Transverse colon (tissue), 4 donors: ENCODE measurements at regions not wholly inside any gene's neighbourhood (a gene's known extent, or its start where the extent isn't known, plus 50 kb on each side); places are given as distances from the start of the nearest gene placed in this dataset.

Experiments used
- DNase-seq: peaks from one replicate; pipeline ENCODE4 v3.0.0-alpha.2; 2019
- H3K27ac ChIP-seq, 4 donors: fragments of 200-600 bp; sonication (generic); 2 replicates each; pipeline ENCODE4 v1.5.1; 2016 to 2018; ENCODE audit warnings: inconsistent platforms in 4 of 4
- H3K27me3 ChIP-seq: fragments of 200-600 bp; sonication (generic); 2 replicates; pipeline ENCODE4 v1.5.1; 2017; ENCODE audit warnings: inconsistent platforms
- H3K36me3 ChIP-seq, 4 donors: fragments of 200-600 bp; sonication (generic); 2 replicates each; pipeline ENCODE4 v1.5.1; 2017 to 2019; ENCODE audit warnings: inconsistent platforms in 4 of 4
- H3K4me1 ChIP-seq, 4 donors: fragments of 200-600 bp; sonication (generic); 2 replicates each; pipeline ENCODE4 v1.5.1; 2017 to 2020; ENCODE audit warnings: inconsistent platforms in 4 of 4
- H3K4me3 ChIP-seq, 4 donors: fragments of 200-600 bp; sonication (generic); 1 replicate in 1 of 4; 2 replicates in 3 of 4; pipeline versions ENCODE4 v1.5.1 to v1.6.1; 2017 to 2019; ENCODE audit warnings: inconsistent platforms in 4 of 4
- H3K9me3 ChIP-seq, 2 donors: fragments of 200-600 bp; sonication (generic); 2 replicates each; pipeline ENCODE4 v1.5.1; 2017 to 2019; ENCODE audit warnings: inconsistent platforms in 2 of 2
- CTCF ChIP-seq, 5 experiments: fragments of 200-600 bp in 3 of 5; fragments of 450-650 bp in 2 of 5; sonication (generic) in 3 of 5; IDR thresholded peaks; 1 replicate in 2 of 5; 2 replicates in 3 of 5; pipeline ENCODE4 v1.5.1; 2016 to 2017; ENCODE audit warnings: antibody characterized with exemption in 5 of 5, inconsistent platforms in 3 of 5, mild to moderate bottlenecking in 2 of 5, moderate library complexity in 1 of 5
- EP300 ChIP-seq: sonication (generic); formaldehyde crosslinking; IDR thresholded peaks from one replicate; pipeline ENCODE4 v1.6.1; 2017; ENCODE audit warnings: antibody characterized with exemption, low read depth
- POLR2A ChIP-seq: fragments of 450-650 bp; IDR thresholded peaks from one replicate; pipeline ENCODE4 v1.6.1; 2016; ENCODE audit warnings: antibody characterized with exemption, mild to moderate bottlenecking, moderate library complexity
- POLR2AphosphoS5 ChIP-seq, 3 donors: sonication (generic); formaldehyde crosslinking; IDR thresholded peaks; one replicate each; pipeline ENCODE4 v1.6.1; 2016; ENCODE audit warnings: antibody characterized with exemption in 3 of 3
- WGBS, 2 donors: methylation state at CpG; one replicate each; pipeline ENCODE4 v1.1.5; 2018; ENCODE audit warnings: low coverage in 1 of 2; 5-methylcytosine and 5-hydroxymethylcytosine counted together
- in situ Hi-C, 4 donors: fragments of 200-750 bp; cut with MboI; loops; one replicate each; pipeline versions ENCODE4 v1.15.0 to v1.15.1; 2017; ENCODE audit warnings: low sequenced_read_pairs in 3 of 4, low pct_ligation_motif_present in 1 of 4, low pct_unique_long_range_greater_than_20kb in 1 of 4
- intact Hi-C: fragments of 100-400 bp; cut with DNase I; formaldehyde crosslinking; loops from one replicate; pipeline ENCODE4 v1.15.1; 2023; ENCODE audit warnings: low total_unique reads

GRCh38 chr4:178553201-178553600 is 1111.0 kb upstream of the AGA start:
- Histone ChIP-seq H3K27ac (no peak overlapping the region), H3K4me1 (no peaks in the 10 kb centered on the region), H3K9me3 (no peaks in the 10 kb centered on the region), H3K36me3 (no peaks in the 10 kb centered on the region), H3K4me3 (no peak overlapping the region), H3K27me3 (no peaks in the 10 kb centered on the region)
- no peak for TF ChIP-seq CTCF (IDR thresholded peaks at IDR 0.05)
- TF ChIP-seq POLR2A = no peak
- no peak for TF ChIP-seq POLR2AphosphoS5 (IDR thresholded peaks at IDR 0.05)
- TF ChIP-seq EP300 = no peak
- 21 to 33% methylated on average over 1 of the region's 1 CpG for WGBS, 2 donors
- in situ Hi-C loops = no loop called here
- DNase-seq = no peak
- intact Hi-C loops = no loop called here

- TF ChIP-seq POLR2AphosphoS5 (IDR thresholded peaks at IDR 0.05) (no peak), POLR2A (no peak), EP300 (no peak), CTCF (IDR thresholded peaks at IDR 0.05) (no peak)
- Histone ChIP-seq H3K27me3 (no peaks in the 10 kb centered on the region), H3K9me3 (no peaks in the 10 kb centered on the region), H3K36me3 (no peaks in the 10 kb centered on the region), H3K27ac (no peak overlapping the region), H3K4me1 (no peaks in the 10 kb centered on the region), H3K4me3 (no peak overlapping the region)
- in situ Hi-C loops = no loop called here
- intact Hi-C loops = no loop called here
- DNase-seq = no peak
- WGBS, 2 donors = 66 to 80% methylated on average over 1 of the region's 1 CpG
Measured at GRCh38 chr4:178554352-178554751, 1112.1 kb upstream of the AGA start.

- Histone ChIP-seq H3K9me3 (no peaks in the 10 kb centered on the region), H3K4me1 (no peaks in the 10 kb centered on the region), H3K27ac (no peak overlapping the region), H3K4me3 (no peak overlapping the region), H3K36me3 (no peaks in the 10 kb centered on the region), H3K27me3 (no peaks in the 10 kb centered on the region)
- DNase-seq = no peak
- intact Hi-C loops = loop anchor here (2.0 kb wide), 1 partner anchor 34 kb away; no protein-coding TSS in a partner anchor
- no peak for TF ChIP-seq EP300
- no peak for TF ChIP-seq POLR2AphosphoS5 (IDR thresholded peaks at IDR 0.05)
- no peak for TF ChIP-seq CTCF (IDR thresholded peaks at IDR 0.05)
- TF ChIP-seq POLR2A = no peak
- 50 to 55% methylated on average over 2 of the region's 2 CpGs for WGBS, 2 donors
- in situ Hi-C loops = no loop called here
Measured at GRCh38 chr4:178556796-178557195, 1114.6 kb upstream of the AGA start.

- intact Hi-C loops = no loop called here
- 65 to 85% methylated on average over 5 to 7 of the region's 7 CpGs for WGBS, 2 donors
Measured at GRCh38 chr4:178577933-178578332, 1135.7 kb upstream of the AGA start.

More at GRCh38 chr4:178577933-178578332, 1135.7 kb upstream of the AGA start:
- DNase-seq = no peak
- H3K27ac ChIP-seq = no peak overlapping the region
- no peaks in the 10 kb centered on the region for H3K9me3 ChIP-seq
- H3K36me3 ChIP-seq = no peaks in the 10 kb centered on the region
- in situ Hi-C loops = no loop called here
- H3K27me3 ChIP-seq = no peaks in the 10 kb centered on the region
- H3K4me3 ChIP-seq = no peak overlapping the region
- no peaks in the 10 kb centered on the region for H3K4me1 ChIP-seq
- TF ChIP-seq POLR2A (no peak), POLR2AphosphoS5 (IDR thresholded peaks at IDR 0.05) (no peak), CTCF (IDR thresholded peaks at IDR 0.05) (no peak), EP300 (no peak)
